HAP-1 (cell line): ENCODE measurements at regions not wholly inside any gene's neighbourhood (a gene's known extent, or its start where the extent isn't known, plus 50 kb on each side); places are given as distances from the start of the nearest gene placed in this dataset.
"Not testable (repeated sequence)": the region's sequence is repeated elsewhere in the genome, so short reads cannot be mapped to it uniquely, and the experiment has no call there.

Experiments used
- DNase-seq, 2 experiments: peaks; one replicate each; pipeline ENCODE4 v3.0.0-alpha.2; 2016 to 2020; ENCODE audit warnings: low spot score in 2 of 2
- H3K27me3 ChIP-seq: fragments of 250-450 bp; sonication (Bioruptor Pico); 2 replicates; pipeline ENCODE4 v1.5.1; 2020; ENCODE audit warnings: low read depth, mild to moderate bottlenecking, moderate library complexity
- H3K36me3 ChIP-seq: fragments of 250-450 bp; sonication (Bioruptor Pico); replicated peaks from 2 replicates; pipeline ENCODE4 v1.5.1; 2020; ENCODE audit warnings: mild to moderate bottlenecking
- H3K4me1 ChIP-seq: fragments of 250-450 bp; sonication (Bioruptor Pico); 2 replicates; pipeline ENCODE4 v1.5.1; 2020; ENCODE audit warnings: mild to moderate bottlenecking
- H3K4me3 ChIP-seq: fragments of 250-450 bp; sonication (Bioruptor Pico); 2 replicates; pipeline ENCODE4 v1.5.1; 2020; ENCODE audit warnings: mild to moderate bottlenecking, moderate library complexity
- H3K9me3 ChIP-seq: fragments of 250-450 bp; sonication (Bioruptor Pico); 2 replicates; pipeline ENCODE4 v1.5.1; 2020; ENCODE audit warnings: mild to moderate bottlenecking, moderate library complexity
- in situ Hi-C: fragments of 300-500 bp; cut with MboI; formaldehyde crosslinking; loops from 3 replicates; pipeline ENCODE4 v1.14.3; 2020; ENCODE audit warnings: low sequenced_read_pairs, inconsistent platforms, mixed read lengths

DNA sequence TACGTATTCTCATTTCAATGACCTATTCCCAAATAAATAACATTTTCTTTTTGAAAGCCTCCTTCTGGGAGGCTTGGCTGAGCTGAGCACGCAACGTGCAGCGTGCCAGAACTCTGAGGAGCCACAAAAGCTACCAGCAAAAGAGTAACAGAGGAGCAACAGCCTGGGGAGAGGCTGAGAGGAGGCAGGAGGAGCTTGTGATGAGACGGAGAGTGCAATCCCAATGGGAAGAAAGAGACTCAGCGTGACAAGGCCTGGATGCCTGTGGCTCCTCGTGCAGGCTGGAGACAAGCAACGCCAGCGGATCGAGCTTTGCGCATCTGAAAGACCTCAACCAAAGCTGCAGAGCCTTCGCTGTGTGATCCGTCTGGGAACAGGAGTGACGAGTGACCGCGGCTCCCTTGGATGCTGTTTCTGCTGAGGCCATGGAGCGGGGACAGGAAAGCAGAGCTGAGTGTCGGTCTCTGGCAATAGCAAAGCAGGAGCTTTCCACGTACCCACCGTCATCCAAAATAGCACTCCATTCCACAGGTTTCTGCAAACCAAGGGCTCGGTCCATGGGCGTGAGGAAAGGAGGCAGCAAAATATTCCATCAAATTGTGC is 171.7 kb upstream of the PFKP start:
- DNase-seq: no peak
- Histone ChIP-seq H3K27me3 (no peaks in the 10 kb centered on the region), H3K9me3 (no peaks in the 10 kb centered on the region; the same call in 1 of the 2 replicates), H3K4me1 (no peaks in the 10 kb centered on the region), H3K36me3 (no peaks in the 10 kb centered on the region), H3K4me3 (no peak overlapping the region)
- in situ Hi-C loops: no loop called here

- DNase-seq: no peak
- in situ Hi-C loops: no loop called here
These were observed 173.4 kb upstream of the PFKP start for GRCh38 chr10:2893991-2894390.

DNA sequence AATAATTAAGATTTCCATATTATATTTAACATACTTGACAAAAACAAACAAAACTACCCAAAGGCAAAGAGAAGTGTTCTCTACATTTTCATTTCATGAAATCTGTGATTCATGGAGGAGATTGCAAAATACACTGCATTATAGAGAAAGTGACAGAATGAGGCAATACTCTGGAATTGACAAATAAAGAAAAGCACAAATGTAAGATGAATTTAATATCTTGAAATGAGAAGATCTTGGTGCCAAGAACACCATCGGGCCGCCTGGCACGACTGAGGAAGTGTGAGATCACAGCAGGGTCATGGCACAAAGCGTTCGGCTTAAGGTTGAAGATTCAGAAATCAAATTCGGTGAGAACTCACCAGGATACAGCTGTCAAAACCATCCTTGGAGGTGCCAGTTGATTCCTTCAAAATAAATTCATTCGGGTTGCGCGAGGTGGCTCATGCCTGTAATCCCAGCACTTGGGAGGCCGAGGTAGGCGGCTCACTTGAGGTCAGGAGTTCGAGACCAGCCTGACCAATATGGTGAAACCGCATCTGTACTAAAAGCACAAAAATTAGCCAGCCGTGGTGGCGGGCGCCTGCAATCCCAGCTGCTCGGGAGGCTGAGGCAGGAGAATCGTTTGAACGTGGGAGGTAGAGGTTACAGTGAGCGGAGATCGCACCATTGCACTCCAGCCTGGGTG is 174.0 kb upstream of the PFKP start:
- no peak for DNase-seq
- Histone ChIP-seq H3K9me3 (no peaks in the 10 kb centered on the region; the same call in 1 of the 2 replicates), H3K27me3 (no peaks in the 10 kb centered on the region), H3K4me1 (no peaks in the 10 kb centered on the region), H3K36me3 (no peaks in the 10 kb centered on the region), H3K4me3 (no peak overlapping the region)
- in situ Hi-C loops: no loop called here

More at GRCh38 chr10:2893991-2894390, 173.4 kb upstream of the PFKP start:
- H3K9me3 ChIP-seq: no peaks in the 10 kb centered on the region; the same call in 1 of the 2 replicates
- H3K4me1 ChIP-seq: no peaks in the 10 kb centered on the region
- no peaks in the 10 kb centered on the region for H3K36me3 ChIP-seq
- H3K4me3 ChIP-seq: no peak overlapping the region
- H3K27me3 ChIP-seq: no peaks in the 10 kb centered on the region

- Histone ChIP-seq H3K27me3 (no peaks in the 10 kb centered on the region), H3K4me3 (no peak overlapping the region), H3K36me3 (no peaks in the 10 kb centered on the region), H3K4me1 (no peaks in the 10 kb centered on the region), H3K9me3 (no peaks in the 10 kb centered on the region; the same call in 1 of the 2 replicates)
- in situ Hi-C loops: no loop called here
- DNase-seq: no peak
These were observed 175.6 kb upstream of the PFKP start for GRCh38 chr10:2891770-2892124.

GRCh38 chr10:2891073-2891769 is 176.1 kb upstream of the PFKP start:
- Histone ChIP-seq H3K4me1 (no peaks in the 10 kb centered on the region), H3K9me3 (no peaks in the 10 kb centered on the region; the same call in 1 of the 2 replicates), H3K36me3 (no peaks in the 10 kb centered on the region), H3K27me3 (no peaks in the 10 kb centered on the region), H3K4me3 (no peak overlapping the region)
- DNase-seq: no peak
- in situ Hi-C loops: no loop called here

- Histone ChIP-seq H3K4me3 (no peak overlapping the region), H3K4me1 (no peaks in the 10 kb centered on the region), H3K27me3 (no peaks in the 10 kb centered on the region), H3K9me3 (no peaks in the 10 kb centered on the region; the same call in 1 of the 2 replicates), H3K36me3 (no peaks in the 10 kb centered on the region)
- in situ Hi-C loops: no loop called here
- no peak for DNase-seq
These were observed 177.3 kb upstream of the PFKP start for GRCh38 chr10:2890093-2890492.

- Histone ChIP-seq H3K27me3 (no peaks in the 10 kb centered on the region), H3K9me3 (no peaks in the 10 kb centered on the region), H3K4me3 (no peak overlapping the region), H3K4me1 (no peaks in the 10 kb centered on the region), H3K36me3 (no peaks in the 10 kb centered on the region)
- in situ Hi-C loops: no loop called here
- DNase-seq: no peak
These were observed 178.8 kb upstream of the PFKP start for GRCh38 chr10:2888403-2889004.

- Histone ChIP-seq H3K36me3 (no peaks in the 10 kb centered on the region), H3K27me3 (no peaks in the 10 kb centered on the region), H3K4me1 (no peaks in the 10 kb centered on the region), H3K9me3 (no peaks in the 10 kb centered on the region), H3K4me3 (no peak overlapping the region)
- DNase-seq: no peak
- in situ Hi-C loops: no loop called here
These were observed 179.8 kb upstream of the PFKP start for GRCh38 chr10:2887391-2888070.

DNA sequence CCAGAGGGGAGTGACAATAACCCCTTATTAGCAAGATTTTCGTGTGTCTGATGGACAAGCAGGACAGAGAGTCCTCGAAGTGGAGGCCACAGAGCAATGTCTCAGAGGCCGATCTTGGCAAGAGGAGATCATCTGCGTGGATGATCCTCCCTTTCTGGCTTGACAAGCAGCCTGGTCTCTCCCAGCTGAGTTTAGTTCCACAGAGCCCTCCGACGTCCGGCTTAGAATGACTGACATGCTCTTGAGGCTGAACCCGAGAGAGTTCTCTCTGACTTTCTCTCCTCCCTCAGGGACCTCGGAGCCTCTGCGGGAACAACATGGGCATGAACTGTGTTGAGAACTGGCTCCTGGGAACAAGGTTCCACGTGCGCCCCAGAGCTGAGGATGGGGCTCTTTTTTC is 180.7 kb upstream of the PFKP start:
- Histone ChIP-seq H3K27me3 (no peaks in the 10 kb centered on the region), H3K4me3 (no peak overlapping the region)
- in situ Hi-C loops: no loop called here

DNA sequence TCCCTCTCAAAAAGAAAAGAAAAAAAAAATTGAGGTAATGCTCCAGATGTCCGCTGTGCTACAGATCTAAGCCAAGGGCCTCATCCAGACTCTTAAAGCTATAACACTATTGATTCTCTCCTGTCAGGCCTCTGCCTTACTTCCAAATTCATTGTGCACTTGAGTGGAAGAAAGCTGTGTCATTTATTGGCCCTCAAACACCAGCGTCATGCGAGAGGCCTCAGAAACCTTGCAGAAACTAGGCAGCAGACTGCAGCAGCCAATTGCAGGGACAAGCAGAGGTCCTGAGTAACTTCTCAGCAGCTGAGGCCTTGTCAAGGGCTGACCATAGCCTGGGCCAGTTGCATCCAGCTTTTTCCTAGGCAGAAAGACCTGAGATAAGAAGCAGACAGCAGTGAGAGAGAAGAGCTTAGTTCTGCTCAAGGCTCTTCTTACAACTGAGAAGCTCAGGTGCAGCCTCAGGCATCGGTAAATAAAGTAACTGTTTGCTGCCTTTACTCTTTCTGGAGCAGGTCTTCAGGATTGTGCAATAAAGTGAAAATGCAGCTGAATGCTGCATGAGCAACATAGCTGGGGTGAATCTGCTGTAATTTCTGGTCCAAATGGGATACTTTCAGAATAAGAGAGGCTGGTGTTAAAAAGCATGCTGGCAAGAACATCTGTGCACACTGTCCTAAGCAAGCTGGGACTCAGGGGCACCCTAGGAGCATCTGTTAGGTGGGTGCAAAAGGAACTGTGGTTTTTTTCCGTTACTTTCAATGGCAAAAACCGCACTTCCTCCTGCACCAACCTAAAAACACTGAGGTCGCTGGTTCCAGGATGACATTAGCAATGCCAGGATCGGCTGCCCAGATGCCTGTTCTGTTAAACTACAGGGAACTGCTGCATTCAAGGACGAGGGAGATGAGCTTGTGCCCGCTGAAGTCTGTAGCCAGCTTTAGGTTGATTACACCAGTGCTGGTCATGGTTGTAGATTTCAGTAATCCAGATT is 181.8 kb upstream of the PFKP start:
- Histone ChIP-seq H3K9me3 (no peaks in the 10 kb centered on the region), H3K27me3 (no peaks in the 10 kb centered on the region), H3K4me1 (no peaks in the 10 kb centered on the region), H3K4me3 (no peak overlapping the region), H3K36me3 (no peaks in the 10 kb centered on the region)
- in situ Hi-C loops: no loop called here
- no peak for DNase-seq

More for the DNA sequence above, 180.7 kb upstream of the PFKP start:
- H3K4me1 ChIP-seq: no peaks in the 10 kb centered on the region
- no peak for DNase-seq
- H3K9me3 ChIP-seq: no peaks in the 10 kb centered on the region
- no peaks in the 10 kb centered on the region for H3K36me3 ChIP-seq

GRCh38 chr10:2883983-2884540 is 183.3 kb upstream of the PFKP start:
- in situ Hi-C loops, DNase-seq, H3K4me1 ChIP-seq, H3K36me3 ChIP-seq, H3K4me3 ChIP-seq, H3K9me3 ChIP-seq, H3K27me3 ChIP-seq: not testable (repeated sequence)

DNA sequence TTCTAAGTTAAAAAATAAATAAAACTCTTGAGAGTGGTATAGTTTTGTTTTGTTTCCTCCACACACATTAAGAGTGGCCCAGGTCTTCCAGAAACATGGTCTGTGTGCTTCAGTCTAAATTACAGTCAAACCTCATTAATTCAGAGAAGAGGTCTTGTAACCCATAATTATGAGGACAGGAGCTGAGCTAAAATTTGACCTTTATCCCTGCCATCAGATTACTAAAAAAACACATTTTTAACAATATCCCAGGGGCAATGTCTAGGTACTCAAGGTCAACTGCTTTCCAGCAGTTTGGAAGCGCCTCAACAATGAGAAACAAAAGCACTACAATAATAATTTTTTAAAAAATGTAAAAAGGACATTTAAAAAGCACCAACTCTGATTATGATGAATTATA is 184.1 kb upstream of the PFKP start:
- no peaks in the 10 kb centered on the region for H3K36me3 ChIP-seq
- H3K9me3 ChIP-seq: no peaks in the 10 kb centered on the region
- H3K4me3 ChIP-seq: no peak overlapping the region
- no peaks in the 10 kb centered on the region for H3K4me1 ChIP-seq
- no peaks in the 10 kb centered on the region for H3K27me3 ChIP-seq
- no peak for DNase-seq
- in situ Hi-C loops: no loop called here
